Karpas-422 (cell line): ENCODE measurements at regions not wholly inside any gene's neighbourhood (a gene's known extent, or its start where the extent isn't known, plus 50 kb on each side); places are given as distances from the start of the nearest gene placed in this dataset.

Source experiments
- DNase-seq: peaks from one replicate; pipeline ENCODE4 v3.0.0-alpha.2; 2015
- H2AFZ ChIP-seq: fragments of 200-600 bp; sonication (generic); 2 replicates; pipeline ENCODE4 v1.6.1; 2014; ENCODE audit warnings: antibody characterized with exemption, low read length, mixed read lengths
- H3K27ac ChIP-seq: fragments of 200-600 bp; sonication (generic); 2 replicates; pipeline ENCODE4 v1.5.1; 2014; ENCODE audit warnings: mild to moderate bottlenecking, low read length, moderate library complexity
- H3K27me3 ChIP-seq: fragments of 200-600 bp; sonication (generic); 2 replicates; pipeline ENCODE4 v1.6.1; 2014; ENCODE audit warnings: low read length, mixed read lengths
- H3K36me3 ChIP-seq: fragments of 200-600 bp; sonication (generic); 2 replicates; pipeline ENCODE4 v1.6.1; 2014; ENCODE audit warnings: low read length, mixed read lengths; ENCODE audit not compliant: insufficient read depth
- H3K4me1 ChIP-seq: fragments of 200-600 bp; sonication (generic); 2 replicates; pipeline ENCODE4 v1.6.1; 2014; ENCODE audit warnings: mild to moderate bottlenecking, low read length, mixed read lengths
- H3K4me2 ChIP-seq: fragments of 200-600 bp; sonication (generic); 2 replicates; pipeline ENCODE4 v1.6.1; 2014; ENCODE audit warnings: low read length, low read depth, mild to moderate bottlenecking; ENCODE audit not compliant: poor library complexity, severe bottlenecking
- H3K4me3 ChIP-seq: fragments of 200-600 bp; sonication (generic); 2 replicates; pipeline ENCODE4 v1.5.1; 2014; ENCODE audit warnings: mild to moderate bottlenecking, antibody characterized with exemption, low read length, mixed read lengths
- H3K79me2 ChIP-seq: fragments of 200-600 bp; sonication (generic); 2 replicates; pipeline ENCODE4 v1.6.1; 2014; ENCODE audit warnings: mild to moderate bottlenecking, low read length, mixed read lengths
- H3K9ac ChIP-seq: fragments of 200-600 bp; sonication (generic); 2 replicates; pipeline ENCODE4 v1.6.0; 2014; ENCODE audit warnings: low read length
- H3K9me2 ChIP-seq: fragments of 200-600 bp; sonication (generic), shearing (Covaris generic); replicated peaks from 2 replicates; pipeline ENCODE4 v1.6.0; 2014; ENCODE audit warnings: mild to moderate bottlenecking, low read length, moderate library complexity; ENCODE audit not compliant: insufficient read depth
- H3K9me3 ChIP-seq: fragments of 300-700, 200-600 bp; sonication (generic); 2 replicates; pipeline ENCODE4 v1.6.1; 2014; ENCODE audit warnings: low read length, mixed read lengths
- H4K20me1 ChIP-seq: fragments of 200-600 bp; sonication (generic); 2 replicates; pipeline ENCODE4 v1.6.1; 2014; ENCODE audit warnings: mild to moderate bottlenecking, antibody characterized with exemption, low read length, low read depth; ENCODE audit not compliant: insufficient read depth

- Histone ChIP-seq H3K9ac (no peak overlapping the region), H3K79me2 (no peaks in the 10 kb centered on the region), H2AFZ (no peak overlapping the region), H3K27ac (no peak overlapping the region), H3K4me3 (no peak overlapping the region), H3K4me1 (no peaks in the 10 kb centered on the region), H3K4me2 (no peak overlapping the region), H4K20me1 (no peaks in the 10 kb centered on the region), H3K9me2 (no peaks in the 10 kb centered on the region), H3K9me3 (no peaks in the 10 kb centered on the region), H3K36me3 (no peaks in the 10 kb centered on the region), H3K27me3 (no peaks in the 10 kb centered on the region)
- DNase-seq = no peak
Observed at GRCh38 chr2:19592197-19592596, 233.8 kb upstream of the OSR1 start.

GRCh38 chr2:19589791-19590190 is 231.4 kb upstream of the OSR1 start:
- Histone ChIP-seq H3K4me3 (no peak overlapping the region), H3K79me2 (no peaks in the 10 kb centered on the region), H3K27me3 (no peaks in the 10 kb centered on the region), H3K4me2 (no peak overlapping the region), H3K36me3 (no peaks in the 10 kb centered on the region), H3K9me2 (no peaks in the 10 kb centered on the region), H3K27ac (no peak overlapping the region), H3K9me3 (no peaks in the 10 kb centered on the region), H3K9ac (no peak overlapping the region), H2AFZ (no peak overlapping the region), H4K20me1 (no peaks in the 10 kb centered on the region), H3K4me1 (no peaks in the 10 kb centered on the region)
- no peak for DNase-seq

- no peaks in the 10 kb centered on the region for H3K36me3 ChIP-seq
- no peaks in the 10 kb centered on the region for H3K79me2 ChIP-seq
- no peak overlapping the region for H3K27ac ChIP-seq
- no peaks in the 10 kb centered on the region for H3K9me3 ChIP-seq
- H3K4me1 ChIP-seq = no peaks in the 10 kb centered on the region
- no peak overlapping the region for H2AFZ ChIP-seq
- H3K4me3 ChIP-seq = no peak overlapping the region
- H4K20me1 ChIP-seq = no peaks in the 10 kb centered on the region
- no peaks in the 10 kb centered on the region for H3K9me2 ChIP-seq
- no peak for DNase-seq
- no peak overlapping the region for H3K4me2 ChIP-seq
- no peaks in the 10 kb centered on the region for H3K27me3 ChIP-seq
- H3K9ac ChIP-seq = no peak overlapping the region
Observed at GRCh38 chr2:19580830-19581229, 222.4 kb upstream of the OSR1 start.

- no peak overlapping the region for H2AFZ ChIP-seq
- H3K9me3 ChIP-seq = no peaks in the 10 kb centered on the region
- no peak for DNase-seq
- no peaks in the 10 kb centered on the region for H3K36me3 ChIP-seq
- no peak overlapping the region for H3K4me3 ChIP-seq
- H3K9ac ChIP-seq = no peak overlapping the region
- H3K4me2 ChIP-seq = no peak overlapping the region
- no peaks in the 10 kb centered on the region for H3K27me3 ChIP-seq
- no peaks in the 10 kb centered on the region for H3K4me1 ChIP-seq
- H3K9me2 ChIP-seq = no peaks in the 10 kb centered on the region
- no peaks in the 10 kb centered on the region for H4K20me1 ChIP-seq
- no peak overlapping the region for H3K27ac ChIP-seq
- H3K79me2 ChIP-seq = no peaks in the 10 kb centered on the region
Observed at GRCh38 chr2:19580264-19580663, 221.8 kb upstream of the OSR1 start.

- Histone ChIP-seq H3K4me3 (no peak overlapping the region), H4K20me1 (no peaks in the 10 kb centered on the region), H3K9me3 (no peaks in the 10 kb centered on the region), H3K27ac (no peak overlapping the region), H3K27me3 (no peaks in the 10 kb centered on the region), H3K9me2 (no peaks in the 10 kb centered on the region), H3K4me1 (no peaks in the 10 kb centered on the region), H2AFZ (no peak overlapping the region), H3K9ac (no peak overlapping the region), H3K79me2 (no peaks in the 10 kb centered on the region), H3K4me2 (no peak overlapping the region), H3K36me3 (no peaks in the 10 kb centered on the region)
- no peak for DNase-seq
Observed at GRCh38 chr2:19579461-19579860, 221.0 kb upstream of the OSR1 start.

GRCh38 chr2:19577723-19578122 is 219.3 kb upstream of the OSR1 start:
- Histone ChIP-seq H3K79me2 (no peaks in the 10 kb centered on the region), H3K4me1 (no peaks in the 10 kb centered on the region), H4K20me1 (no peaks in the 10 kb centered on the region), H3K4me3 (no peak overlapping the region), H3K4me2 (no peak overlapping the region), H3K9me3 (no peaks in the 10 kb centered on the region), H2AFZ (no peak overlapping the region), H3K36me3 (no peaks in the 10 kb centered on the region), H3K27ac (no peak overlapping the region), H3K9me2 (no peaks in the 10 kb centered on the region), H3K9ac (no peak overlapping the region), H3K27me3 (no peaks in the 10 kb centered on the region)
- DNase-seq = no peak

- Histone ChIP-seq H3K36me3 (no peaks in the 10 kb centered on the region), H3K9ac (no peak overlapping the region), H3K4me3 (no peak overlapping the region), H4K20me1 (no peaks in the 10 kb centered on the region), H3K4me1 (no peaks in the 10 kb centered on the region), H3K9me2 (no peaks in the 10 kb centered on the region), H3K27me3 (no peaks in the 10 kb centered on the region), H2AFZ (no peak overlapping the region), H3K27ac (no peak overlapping the region), H3K4me2 (no peak overlapping the region), H3K9me3 (no peaks in the 10 kb centered on the region), H3K79me2 (no peaks in the 10 kb centered on the region)
- DNase-seq = no peak
Observed at GRCh38 chr2:19576411-19576810, 218.0 kb upstream of the OSR1 start.

GRCh38 chr2:19575641-19576040 is 217.2 kb upstream of the OSR1 start:
- H3K4me3 ChIP-seq = no peak overlapping the region
- no peak overlapping the region for H3K9ac ChIP-seq
- no peaks in the 10 kb centered on the region for H3K9me2 ChIP-seq
- H3K36me3 ChIP-seq = no peaks in the 10 kb centered on the region
- H3K79me2 ChIP-seq = no peaks in the 10 kb centered on the region
- no peak for DNase-seq
- no peak overlapping the region for H2AFZ ChIP-seq
- H3K9me3 ChIP-seq = no peaks in the 10 kb centered on the region
- no peaks in the 10 kb centered on the region for H4K20me1 ChIP-seq
- no peaks in the 10 kb centered on the region for H3K27me3 ChIP-seq
- H3K4me2 ChIP-seq = no peak overlapping the region
- H3K27ac ChIP-seq = no peak overlapping the region
- H3K4me1 ChIP-seq = no peaks in the 10 kb centered on the region

- H3K9me3 ChIP-seq = no peaks in the 10 kb centered on the region
- no peaks in the 10 kb centered on the region for H3K4me1 ChIP-seq
- H3K4me2 ChIP-seq = no peak overlapping the region
- DNase-seq = no peak
- no peak overlapping the region for H2AFZ ChIP-seq
- H3K9me2 ChIP-seq = no peaks in the 10 kb centered on the region
- no peaks in the 10 kb centered on the region for H3K27me3 ChIP-seq
- H3K79me2 ChIP-seq = no peaks in the 10 kb centered on the region
- no peak overlapping the region for H3K4me3 ChIP-seq
- H4K20me1 ChIP-seq = no peaks in the 10 kb centered on the region
- no peak overlapping the region for H3K9ac ChIP-seq
- H3K36me3 ChIP-seq = no peaks in the 10 kb centered on the region
- H3K27ac ChIP-seq = no peak overlapping the region
Observed at GRCh38 chr2:19574778-19575260, 216.4 kb upstream of the OSR1 start.
